UCSD-AML1 (cell line): ENCODE measurements at regions not wholly inside any gene's neighbourhood (a gene's known extent, or its start where the extent isn't known, plus 50 kb on each side); places are given as distances from the start of the nearest gene placed in this dataset.

Source experiments
- DNase-seq: peaks from one replicate; lab custom pipeline; 2025; ENCODE audit not compliant: unreplicated experiment; lab: John Stamatoyannopoulos, UW

DNA sequence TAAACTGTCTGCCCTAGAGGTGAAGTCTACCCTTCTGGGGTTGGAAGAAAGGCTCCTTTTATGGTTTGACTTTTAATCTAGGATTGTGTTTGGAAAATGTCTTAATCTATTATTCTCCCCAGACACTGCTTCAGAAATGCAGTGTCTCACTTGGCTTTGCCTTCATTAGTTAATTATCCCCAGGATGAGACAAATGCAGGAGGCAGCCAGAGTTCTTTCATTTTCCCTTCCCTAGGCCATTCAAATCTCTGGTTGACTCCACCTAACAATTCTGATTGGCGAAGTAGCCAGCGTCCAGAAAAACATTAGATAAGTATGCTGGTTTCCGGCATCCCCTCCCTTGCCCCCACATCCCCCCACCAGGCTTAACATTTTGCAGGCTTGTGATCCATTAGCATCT, 325.8 kb upstream of the PBX1 start:
- DNase-seq: no peak

GRCh38 chr1:164240081-164240480, 318.9 kb upstream of the PBX1 start:
- no peak for DNase-seq

GRCh38 chr1:164250365-164250764, 308.6 kb upstream of the PBX1 start:
- no peak for DNase-seq

DNA sequence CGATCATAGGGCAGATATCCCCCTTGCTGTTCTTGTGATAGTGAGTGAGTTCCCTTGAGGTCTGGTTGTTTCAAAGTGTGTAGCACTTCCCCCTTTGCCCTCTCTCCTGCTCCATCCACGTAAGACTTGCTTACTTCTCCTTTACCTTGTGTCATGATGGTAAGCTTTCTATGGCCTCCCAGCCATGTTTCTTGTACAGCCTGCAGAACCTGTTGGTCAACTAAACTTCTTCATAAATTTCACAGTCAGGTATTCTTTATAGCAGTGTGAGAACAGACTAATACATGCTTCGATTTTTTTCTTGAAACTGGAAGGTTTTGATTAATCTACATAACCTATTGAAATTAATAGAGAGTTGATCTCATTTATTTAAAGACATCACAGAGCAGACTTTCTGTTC, 302.5 kb upstream of the PBX1 start:
- DNase-seq: no peak

GRCh38 chr1:164261691-164262240, 297.2 kb upstream of the PBX1 start:
- no peak for DNase-seq

- DNase-seq: no peak
Measured at GRCh38 chr1:164263540-164263939, 295.4 kb upstream of the PBX1 start.

DNA sequence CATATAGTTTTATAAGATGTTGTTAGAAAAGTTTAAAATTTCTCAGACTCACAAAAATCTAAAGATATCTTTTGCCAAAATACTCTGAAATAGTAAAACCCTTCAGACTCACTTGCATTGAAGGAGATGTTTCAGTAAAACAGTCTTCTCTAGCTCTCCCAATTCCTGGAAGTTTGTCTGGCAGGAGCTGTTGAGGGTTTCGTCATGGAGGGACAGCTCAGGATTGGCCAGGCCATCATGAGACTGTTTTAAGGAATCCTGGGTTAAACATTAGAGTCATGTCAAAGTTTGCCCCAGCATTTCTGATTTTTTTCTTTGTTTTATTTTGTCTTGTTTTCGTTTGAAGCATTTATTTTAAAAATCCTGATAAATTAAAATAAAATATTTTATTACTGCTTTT, 293.8 kb upstream of the PBX1 start:
- DNase-seq: no peak

GRCh38 chr1:164272156-164272555, 286.8 kb upstream of the PBX1 start:
- no peak for DNase-seq

DNA sequence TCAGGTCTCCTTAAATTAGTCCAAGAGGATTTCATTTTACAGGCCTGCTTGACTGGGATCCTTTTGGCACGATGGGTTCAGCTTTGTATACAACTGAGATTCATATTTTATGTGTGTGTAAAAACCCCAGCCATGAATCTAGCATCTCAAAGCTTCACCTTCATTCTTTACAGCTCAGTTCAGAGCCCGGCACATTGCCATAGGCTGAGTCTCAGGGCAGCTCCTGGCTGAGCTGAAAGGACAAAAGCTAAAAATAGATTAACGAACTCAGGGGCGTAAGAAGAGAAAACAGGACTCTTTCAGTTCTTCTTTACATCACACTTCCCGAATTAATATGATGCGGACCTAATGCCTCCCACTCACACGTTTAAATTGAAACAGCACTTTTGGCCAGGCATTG, 262.8 kb upstream of the PBX1 start:
- DNase-seq: no peak

DNA sequence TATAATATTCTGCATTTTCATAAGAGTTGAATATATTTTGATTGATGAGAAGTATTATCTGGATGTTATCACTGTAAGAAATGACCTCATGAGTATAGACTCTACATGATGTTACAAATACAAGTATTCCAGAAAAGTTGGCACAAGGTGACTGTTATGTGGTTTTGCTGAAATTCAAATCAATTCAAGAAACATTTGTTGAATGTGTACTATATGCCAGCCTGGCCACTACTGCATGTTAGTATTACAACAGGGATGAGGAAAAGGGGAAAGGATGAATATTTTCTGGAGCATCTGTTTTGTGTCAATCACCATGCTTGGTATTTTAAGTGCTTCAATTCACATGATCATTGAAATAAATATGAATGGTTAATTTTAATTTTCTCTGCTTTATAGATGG, 250.9 kb upstream of the PBX1 start:
- no peak for DNase-seq

GRCh38 chr1:164310166-164310565, 248.8 kb upstream of the PBX1 start:
- DNase-seq: no peak

DNA sequence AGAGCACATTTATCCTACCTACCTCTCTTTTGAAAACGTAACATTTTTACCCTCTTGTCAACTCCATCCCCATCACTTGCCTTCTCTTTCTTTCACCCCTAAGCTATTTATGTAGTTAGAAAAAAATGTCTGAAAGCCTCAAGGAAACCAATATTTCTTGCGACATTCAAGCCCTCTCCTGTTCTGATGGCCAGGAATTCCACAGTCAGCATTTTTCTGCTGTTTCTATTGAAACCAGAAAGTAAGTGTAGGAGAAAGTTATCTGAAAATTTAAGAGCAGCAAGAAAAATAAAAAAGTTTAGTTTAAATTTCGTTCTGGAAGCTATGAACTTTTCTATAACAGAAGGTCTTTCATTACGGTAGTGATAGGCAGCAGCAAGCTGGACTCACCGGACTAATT, 247.6 kb upstream of the PBX1 start:
- DNase-seq: no peak

GRCh38 chr1:164320790-164321731, 237.9 kb upstream of the PBX1 start:
- DNase-seq: no peak

DNA sequence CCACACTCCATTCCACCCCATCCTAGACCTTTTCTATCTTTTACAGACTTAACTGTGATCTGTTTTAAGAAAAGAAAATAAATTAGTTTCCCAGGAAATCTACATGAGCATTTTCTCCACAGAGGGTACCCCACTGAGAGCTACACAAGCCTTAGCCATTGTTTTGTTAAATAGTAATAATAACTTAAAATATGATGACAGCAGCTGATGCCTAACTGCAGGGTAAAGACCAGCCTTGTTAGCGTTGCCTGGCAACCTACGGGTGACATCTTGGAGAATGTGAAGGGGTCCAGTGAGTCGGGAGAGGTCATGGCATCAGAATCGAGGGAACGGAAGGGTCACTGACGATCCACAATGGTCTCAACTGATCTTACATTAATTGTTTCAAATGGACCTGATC, 233.2 kb upstream of the PBX1 start:
- DNase-seq: no peak

GRCh38 chr1:164333387-164333786, 225.6 kb upstream of the PBX1 start:
- DNase-seq: no peak

DNA sequence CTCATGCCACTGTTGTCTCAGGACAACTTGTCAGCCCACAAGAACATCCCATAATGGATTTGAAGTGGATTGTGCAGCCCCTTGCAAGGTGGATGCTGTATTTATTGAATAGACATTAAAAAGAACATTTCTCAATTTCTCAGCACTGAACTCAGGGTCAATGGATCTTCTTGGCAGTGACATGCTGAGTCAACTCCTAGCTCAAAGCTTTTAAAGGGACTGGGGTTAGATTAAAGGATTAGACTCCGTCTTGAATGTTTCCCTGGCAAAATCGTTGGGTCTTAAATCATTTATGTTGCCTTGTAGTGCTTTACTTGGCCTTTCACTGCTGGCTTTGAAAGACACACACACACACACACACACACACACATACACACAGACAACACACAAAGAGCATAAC, 221.6 kb upstream of the PBX1 start:
- DNase-seq: no peak

GRCh38 chr1:164337885-164338284, 221.1 kb upstream of the PBX1 start:
- DNase-seq: no peak

DNA sequence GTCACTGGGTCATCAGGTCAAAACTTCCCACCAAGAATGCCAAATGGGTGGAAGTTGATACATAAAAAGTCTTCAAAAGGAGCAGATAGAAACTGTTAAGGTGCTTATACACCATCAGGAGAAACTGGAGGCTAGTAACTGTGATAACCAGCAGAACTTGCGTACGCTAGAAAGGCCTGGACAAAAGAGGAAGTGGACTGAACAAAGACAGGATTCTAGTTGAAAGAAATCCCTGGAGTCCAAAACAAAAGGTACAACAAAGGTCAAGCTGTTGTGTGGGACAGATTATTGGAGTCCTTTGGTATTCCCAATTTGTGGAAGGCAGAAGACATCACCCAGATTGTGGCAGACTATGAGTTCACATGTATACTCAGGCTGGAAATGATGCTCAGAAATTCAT, 215.8 kb upstream of the PBX1 start:
- no peak for DNase-seq

DNA sequence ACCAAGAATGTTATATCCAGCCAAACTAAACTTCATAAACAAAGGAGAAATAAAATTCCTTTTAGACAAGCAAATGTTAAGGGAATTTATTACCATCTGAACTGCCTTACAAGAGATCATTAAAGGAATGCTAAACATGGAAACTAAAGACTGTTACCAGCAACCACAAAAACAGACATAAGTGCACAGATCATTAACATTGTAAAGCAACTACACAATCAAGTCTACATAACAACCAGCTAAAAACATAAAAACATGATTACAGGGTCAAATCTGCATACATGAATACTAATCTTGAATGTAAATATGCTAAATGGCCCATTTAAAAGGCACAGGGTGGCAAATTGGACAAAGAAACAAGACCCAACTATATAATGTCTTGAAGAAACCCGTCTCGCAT, 211.0 kb upstream of the PBX1 start:
- no peak for DNase-seq

- no peak for DNase-seq
Measured at GRCh38 chr1:164356511-164356910, 202.5 kb upstream of the PBX1 start.

- no peak for DNase-seq
Measured at GRCh38 chr1:164360265-164360664, 198.7 kb upstream of the PBX1 start.

- no peak for DNase-seq
Measured at GRCh38 chr1:164361927-164362326, 197.1 kb upstream of the PBX1 start.

DNA sequence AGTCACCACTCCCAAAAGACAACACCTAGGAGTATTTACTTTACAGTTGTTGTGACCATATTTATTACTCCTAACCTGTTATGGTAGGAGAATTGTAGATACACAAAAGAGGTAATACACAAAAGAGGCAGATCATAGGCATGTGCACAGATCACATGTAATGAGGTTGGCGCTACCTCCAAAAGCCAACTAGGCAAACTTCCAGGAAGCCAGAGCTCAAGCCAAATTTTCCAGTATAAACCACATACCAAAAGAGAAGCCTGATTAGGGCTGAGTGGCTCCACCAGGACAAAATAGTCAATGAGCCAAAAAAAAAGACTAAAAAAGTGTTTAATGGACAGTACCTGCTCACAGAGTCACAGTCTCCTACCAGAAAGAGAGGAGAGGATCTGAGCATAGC, 195.0 kb upstream of the PBX1 start:
- no peak for DNase-seq
